Astrocyte of the spinal cord (primary cell): ENCODE measurements at regions not wholly inside any gene's neighbourhood (a gene's known extent, or its start where the extent isn't known, plus 50 kb on each side); places are given as distances from the start of the nearest gene placed in this dataset.

Source experiments
- DNase-seq: peaks from one replicate; pipeline ENCODE4 v3.0.0; 2011; ENCODE audit warnings: low read depth, low spot score
- H3K4me3 ChIP-seq: 2 replicates; pipeline ENCODE4 v1.5.1; 2011; ENCODE audit warnings: low read depth, mild to moderate bottlenecking, low read length, moderate library complexity
- CTCF ChIP-seq: IDR thresholded peaks from 2 replicates; pipeline ENCODE4 v1.5.1; 2012; ENCODE audit warnings: low read depth, mild to moderate bottlenecking, low read length, inconsistent platforms
- in situ Hi-C: cut with HindIII; loops from 2 replicates; pipeline ENCODE4 v1.10.0; 2017; ENCODE audit warnings: low sequenced_read_pairs

GRCh38 chr7:25638068-25638467, 409.8 kb upstream of the NPVF start:
- H3K4me3 ChIP-seq: no peak overlapping the region
- TF ChIP-seq CTCF: no peak
- DNase-seq: no peak
- in situ Hi-C loops: no loop called here

GRCh38 chr7:25638590-25639244, 410.4 kb upstream of the NPVF start:
- DNase-seq: no peak
- no peak overlapping the region for H3K4me3 ChIP-seq
- in situ Hi-C loops: no loop called here
- TF ChIP-seq CTCF: no peak

- in situ Hi-C loops: no loop called here
- H3K4me3 ChIP-seq: no peak overlapping the region
- DNase-seq: no peak
- no peak for TF ChIP-seq CTCF
These were observed 414.6 kb upstream of the NPVF start for GRCh38 chr7:25642849-25643248.

- TF ChIP-seq CTCF: no peak
- DNase-seq: no peak
- H3K4me3 ChIP-seq: no peak overlapping the region
- in situ Hi-C loops: no loop called here
These were observed 415.0 kb upstream of the NPVF start for GRCh38 chr7:25643286-25643685.

- in situ Hi-C loops: no loop called here
- no peak overlapping the region for H3K4me3 ChIP-seq
- TF ChIP-seq CTCF: no peak
- DNase-seq: no peak
These were observed 415.6 kb upstream of the NPVF start for GRCh38 chr7:25643770-25644394.

GRCh38 chr7:25646726-25647413, 418.6 kb upstream of the NPVF start:
- DNase-seq: no peak
- no peak overlapping the region for H3K4me3 ChIP-seq
- no peak for TF ChIP-seq CTCF
- in situ Hi-C loops: no loop called here
